Mucosa of descending colon (tissue), 3 donors: ENCODE measurements at regions not wholly inside any gene's neighbourhood (a gene's known extent, or its start where the extent isn't known, plus 50 kb on each side); places are given as distances from the start of the nearest gene placed in this dataset.

Source experiments
- ATAC-seq: fragments of 200-7000 bp; cut with Tn5 transposase; one replicate; pipeline ENCODE4 v1.9.1; 2020; ENCODE audit warnings: mild to moderate bottlenecking, moderate library complexity
- DNase-seq, 3 donors: peaks; one replicate each; pipeline ENCODE4 v3.0.0-alpha.2; 2020
- H3K36me3 ChIP-seq: fragments of 200-600 bp; one replicate; pipeline ENCODE4 v1.8.0; 2021; ENCODE audit warnings: low read depth, mild to moderate bottlenecking
- H3K4me1 ChIP-seq: fragments of 200-600 bp; one replicate; pipeline ENCODE4 v1.8.0; 2021; ENCODE audit warnings: low read depth, mild to moderate bottlenecking
- H3K4me3 ChIP-seq: fragments of 200-600 bp; one replicate; pipeline ENCODE4 v1.8.0; 2021; ENCODE audit warnings: mild to moderate bottlenecking
- H3K9me3 ChIP-seq: fragments of 200-600 bp; one replicate; pipeline ENCODE4 v1.8.0; 2021; ENCODE audit warnings: mild to moderate bottlenecking
- intact Hi-C, 2 donors: fragments of 100-400 bp; cut with DNase I in 1 of 2; cut with micrococcal nuclease in 1 of 2; formaldehyde crosslinking; loops; one replicate each; pipeline versions ENCODE4 v1.11.0 to v1.11.1; 2022; cut with DNase I, micrococcal nuclease
- TF ChIP-seq, protein P1 (sequence below): fragments of 200-600 bp; IDR thresholded peaks from one replicate; pipeline ENCODE4 v1.8.0; 2022; ENCODE audit warnings: antibody characterized with exemption, mild to moderate bottlenecking
- donor health status: DM: no; HTN: no; CAD: no; lungs with moderate emphysema.
- donor health status: DM: no; HTN: no; CAD: no.
- donor health status: DM: no; HTN: yes; CAD: no.

- DNase-seq (no peak), ATAC-seq (no peak)
- no peaks in the 10 kb centered on the region for H3K36me3 ChIP-seq
- no peak overlapping the region for H3K4me3 ChIP-seq
- TF ChIP-seq, protein P1, sequence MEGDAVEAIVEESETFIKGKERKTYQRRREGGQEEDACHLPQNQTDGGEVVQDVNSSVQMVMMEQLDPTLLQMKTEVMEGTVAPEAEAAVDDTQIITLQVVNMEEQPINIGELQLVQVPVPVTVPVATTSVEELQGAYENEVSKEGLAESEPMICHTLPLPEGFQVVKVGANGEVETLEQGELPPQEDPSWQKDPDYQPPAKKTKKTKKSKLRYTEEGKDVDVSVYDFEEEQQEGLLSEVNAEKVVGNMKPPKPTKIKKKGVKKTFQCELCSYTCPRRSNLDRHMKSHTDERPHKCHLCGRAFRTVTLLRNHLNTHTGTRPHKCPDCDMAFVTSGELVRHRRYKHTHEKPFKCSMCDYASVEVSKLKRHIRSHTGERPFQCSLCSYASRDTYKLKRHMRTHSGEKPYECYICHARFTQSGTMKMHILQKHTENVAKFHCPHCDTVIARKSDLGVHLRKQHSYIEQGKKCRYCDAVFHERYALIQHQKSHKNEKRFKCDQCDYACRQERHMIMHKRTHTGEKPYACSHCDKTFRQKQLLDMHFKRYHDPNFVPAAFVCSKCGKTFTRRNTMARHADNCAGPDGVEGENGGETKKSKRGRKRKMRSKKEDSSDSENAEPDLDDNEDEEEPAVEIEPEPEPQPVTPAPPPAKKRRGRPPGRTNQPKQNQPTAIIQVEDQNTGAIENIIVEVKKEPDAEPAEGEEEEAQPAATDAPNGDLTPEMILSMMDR, result no peak
- H3K9me3 ChIP-seq, result no peaks in the 10 kb centered on the region
- intact Hi-C loops, result no loop called here
- no peaks in the 10 kb centered on the region for H3K4me1 ChIP-seq
Observed at GRCh38 chr11:95566211-95566610, 223.4 kb downstream of the FAM76B start.

- H3K4me3 ChIP-seq, result no peak overlapping the region
- DNase-seq (no peak), ATAC-seq (no peak)
- TF ChIP-seq, protein P1, result no peak
- intact Hi-C loops, result no loop called here
- H3K9me3 ChIP-seq, result no peaks in the 10 kb centered on the region
- H3K4me1 ChIP-seq, result no peaks in the 10 kb centered on the region
- no peaks in the 10 kb centered on the region for H3K36me3 ChIP-seq
Observed at GRCh38 chr11:95565724-95566141, 223.8 kb downstream of the FAM76B start.

DNA sequence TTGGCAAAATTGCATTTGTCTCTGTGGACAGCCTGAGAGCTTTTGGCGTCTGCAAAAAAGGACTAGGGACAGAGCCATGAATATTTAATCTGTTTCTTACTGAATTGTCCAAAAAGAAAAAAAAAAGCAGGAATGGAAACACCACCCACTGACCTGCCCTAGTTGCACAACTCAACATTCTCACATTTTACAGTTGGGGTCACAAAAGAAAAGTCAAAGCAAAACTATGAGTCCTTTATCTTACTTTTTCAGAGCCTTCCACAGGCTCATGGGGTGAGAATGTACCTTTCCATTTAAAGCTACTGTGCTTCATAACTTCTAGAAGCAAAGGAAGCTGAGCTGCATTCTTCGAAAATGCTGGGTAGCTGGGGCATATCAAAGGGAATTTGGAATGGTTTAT lies 225.7 kb downstream of the FAM76B start:
- Histone ChIP-seq H3K36me3 (no peaks in the 10 kb centered on the region), H3K4me1 (no peaks in the 10 kb centered on the region), H3K4me3 (no peak overlapping the region), H3K9me3 (no peaks in the 10 kb centered on the region)
- DNase-seq (no peak), ATAC-seq (no peak)
- intact Hi-C loops, result no loop called here
- TF ChIP-seq, protein P1, result no peak

DNA sequence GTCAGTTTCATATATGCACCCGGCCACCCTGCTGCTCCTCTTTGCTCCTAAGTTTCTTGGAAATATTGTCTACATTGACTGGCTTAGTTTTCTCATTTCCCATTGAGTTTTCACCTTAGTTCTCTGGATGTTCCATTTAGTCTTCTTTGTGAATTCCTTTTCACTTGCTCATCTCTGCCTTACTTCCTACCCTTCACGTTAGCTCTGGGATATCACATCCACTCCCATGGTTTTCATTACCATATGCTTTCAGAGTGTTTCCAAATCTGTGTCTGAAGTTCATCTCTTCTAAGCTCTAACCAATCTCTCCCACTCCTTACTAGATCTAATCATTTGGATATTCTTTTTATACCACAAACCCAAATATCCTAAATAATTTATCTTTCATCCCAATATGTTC lies 226.4 kb downstream of the FAM76B start:
- DNase-seq, result no peak
- ATAC-seq, result no peak
- Histone ChIP-seq H3K4me3 (no peak overlapping the region), H3K9me3 (no peaks in the 10 kb centered on the region), H3K36me3 (no peaks in the 10 kb centered on the region), H3K4me1 (no peaks in the 10 kb centered on the region)
- intact Hi-C loops, result no loop called here
- TF ChIP-seq, protein P1, result no peak

DNA sequence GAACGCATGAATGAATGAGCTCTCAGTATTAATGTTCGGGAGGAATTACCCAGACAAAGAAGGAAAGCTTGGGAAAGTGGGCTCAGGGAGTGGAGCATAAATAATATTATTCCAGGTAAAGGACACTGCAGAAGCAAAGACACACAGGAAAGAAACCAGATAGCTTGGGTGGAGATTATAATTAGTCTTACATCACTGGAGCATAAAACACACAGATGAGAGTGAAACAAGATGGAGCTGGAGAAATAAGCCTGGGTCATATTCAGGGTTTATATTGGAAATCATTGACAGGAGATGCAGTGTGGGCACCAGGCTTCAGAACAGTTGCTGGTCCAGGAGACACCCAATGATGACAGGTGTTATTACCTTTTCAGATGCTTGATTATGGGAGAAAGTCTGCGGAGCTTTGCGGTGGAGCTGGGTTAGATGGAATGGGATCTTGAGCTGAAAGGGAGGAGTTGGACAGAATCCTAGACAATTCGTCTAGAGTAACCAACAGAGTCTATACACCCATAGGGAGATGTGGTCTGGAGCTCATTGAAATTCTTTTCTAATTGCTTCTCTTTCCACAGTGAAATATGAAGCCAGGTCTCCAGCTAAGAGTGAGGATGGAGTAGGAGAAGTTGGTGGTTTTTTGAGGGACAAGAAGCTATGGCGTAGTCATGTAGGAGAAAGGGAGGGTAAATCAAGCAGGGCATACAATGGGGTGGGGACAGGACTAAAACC lies 227.2 kb downstream of the FAM76B start:
- TF ChIP-seq, protein P1, result no peak
- Histone ChIP-seq H3K36me3 (no peaks in the 10 kb centered on the region), H3K4me1 (no peaks in the 10 kb centered on the region), H3K9me3 (no peaks in the 10 kb centered on the region), H3K4me3 (no peak overlapping the region)
- ATAC-seq (no peak), DNase-seq (no peak)
- intact Hi-C loops, result no loop called here

GRCh38 chr11:95559899-95560298 lies 229.7 kb downstream of the FAM76B start:
- no peaks in the 10 kb centered on the region for H3K4me1 ChIP-seq
- DNase-seq (no peak), ATAC-seq (no peak)
- H3K9me3 ChIP-seq, result no peaks in the 10 kb centered on the region
- TF ChIP-seq, protein P1, result no peak
- H3K4me3 ChIP-seq, result no peak overlapping the region
- no peaks in the 10 kb centered on the region for H3K36me3 ChIP-seq
- intact Hi-C loops, result no loop called here
